ENCODE measurements at regions not wholly inside any gene's neighbourhood (a gene's known extent, or its start where the extent isn't known, plus 50 kb on each side); places are given as distances from the start of the nearest gene placed in this dataset.

GRCh38 chr2:223197046-223197445 is 145.1 kb downstream of the KCNE4 start:
- TF ChIP-seq, protein P1, sequence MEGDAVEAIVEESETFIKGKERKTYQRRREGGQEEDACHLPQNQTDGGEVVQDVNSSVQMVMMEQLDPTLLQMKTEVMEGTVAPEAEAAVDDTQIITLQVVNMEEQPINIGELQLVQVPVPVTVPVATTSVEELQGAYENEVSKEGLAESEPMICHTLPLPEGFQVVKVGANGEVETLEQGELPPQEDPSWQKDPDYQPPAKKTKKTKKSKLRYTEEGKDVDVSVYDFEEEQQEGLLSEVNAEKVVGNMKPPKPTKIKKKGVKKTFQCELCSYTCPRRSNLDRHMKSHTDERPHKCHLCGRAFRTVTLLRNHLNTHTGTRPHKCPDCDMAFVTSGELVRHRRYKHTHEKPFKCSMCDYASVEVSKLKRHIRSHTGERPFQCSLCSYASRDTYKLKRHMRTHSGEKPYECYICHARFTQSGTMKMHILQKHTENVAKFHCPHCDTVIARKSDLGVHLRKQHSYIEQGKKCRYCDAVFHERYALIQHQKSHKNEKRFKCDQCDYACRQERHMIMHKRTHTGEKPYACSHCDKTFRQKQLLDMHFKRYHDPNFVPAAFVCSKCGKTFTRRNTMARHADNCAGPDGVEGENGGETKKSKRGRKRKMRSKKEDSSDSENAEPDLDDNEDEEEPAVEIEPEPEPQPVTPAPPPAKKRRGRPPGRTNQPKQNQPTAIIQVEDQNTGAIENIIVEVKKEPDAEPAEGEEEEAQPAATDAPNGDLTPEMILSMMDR (IDR thresholded peaks at IDR 0.05): no peak
- TF ChIP-seq POLR2A (IDR thresholded peaks at IDR 0.05): no peak
